Glomerular visceral epithelial cell (primary cell): ENCODE measurements at regions not wholly inside any gene's neighbourhood (a gene's known extent, or its start where the extent isn't known, plus 50 kb on each side); places are given as distances from the start of the nearest gene placed in this dataset.
"Not testable (repeated sequence)": the region's sequence is repeated elsewhere in the genome, so short reads cannot be mapped to it uniquely, and the experiment has no call there.

Source experiments
- DNase-seq: peaks from one replicate; pipeline ENCODE4 v3.0.0-alpha.2; 2016; ENCODE audit errors: extremely low spot score

DNA sequence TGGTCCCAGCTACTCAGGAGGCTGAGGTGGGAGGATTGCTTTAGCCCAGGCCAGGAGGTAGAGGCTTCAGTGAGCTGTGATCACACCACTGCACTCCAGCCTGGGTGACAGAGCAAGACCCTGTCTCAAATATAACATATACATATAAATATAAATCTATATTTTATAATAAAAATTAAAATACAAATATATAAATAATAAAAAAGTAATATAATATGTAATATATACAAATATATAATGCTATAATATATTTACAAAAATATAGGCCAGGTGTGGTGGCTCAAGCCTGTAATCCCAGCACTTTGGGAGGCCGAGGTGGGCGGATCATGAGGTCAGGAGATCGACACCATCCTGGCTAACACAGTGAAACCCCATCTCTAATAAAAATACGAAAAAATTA is 131.4 kb downstream of the MFAP3L start:
- not testable (repeated sequence) for DNase-seq

DNA sequence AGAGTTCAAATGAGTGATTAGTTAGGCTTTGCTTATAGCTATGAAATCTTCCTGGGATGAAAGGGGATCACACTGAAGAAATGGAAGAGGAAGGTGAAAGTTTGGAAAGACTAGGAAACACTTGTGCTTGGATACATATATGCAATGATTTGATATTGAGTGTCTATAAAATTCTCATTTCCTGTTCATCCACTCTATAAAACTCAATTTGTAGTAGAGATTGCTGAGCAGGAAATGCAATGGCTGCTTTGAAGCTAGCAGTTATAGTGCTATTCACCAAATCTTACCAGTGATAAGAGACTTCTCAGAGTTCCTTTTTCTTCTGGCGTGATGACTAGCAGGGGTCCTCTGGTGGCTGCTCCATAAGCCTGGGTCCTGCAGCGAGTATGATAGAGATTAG is 128.1 kb upstream of the HPF1 start:
- DNase-seq = no peak

DNA sequence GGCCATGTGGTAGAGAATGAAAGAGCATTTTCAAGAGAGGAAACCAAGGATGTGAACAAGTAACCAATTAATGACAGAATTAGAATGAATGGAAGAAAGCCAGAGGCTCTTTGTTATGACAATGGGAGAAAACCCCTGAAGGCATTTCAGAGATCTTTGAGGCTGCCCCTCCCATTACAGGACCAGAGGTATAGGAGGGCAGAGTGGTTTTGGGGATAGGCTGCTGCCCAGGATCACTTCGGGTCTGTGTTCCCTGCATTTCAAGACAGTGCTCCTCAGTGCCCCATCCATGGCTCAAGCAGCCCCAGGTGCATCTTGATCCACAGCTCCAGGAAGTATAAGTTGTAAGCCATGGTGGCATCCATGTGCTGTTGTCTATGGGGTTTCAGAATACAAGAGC is 124.0 kb upstream of the HPF1 start:
- no peak for DNase-seq

DNA sequence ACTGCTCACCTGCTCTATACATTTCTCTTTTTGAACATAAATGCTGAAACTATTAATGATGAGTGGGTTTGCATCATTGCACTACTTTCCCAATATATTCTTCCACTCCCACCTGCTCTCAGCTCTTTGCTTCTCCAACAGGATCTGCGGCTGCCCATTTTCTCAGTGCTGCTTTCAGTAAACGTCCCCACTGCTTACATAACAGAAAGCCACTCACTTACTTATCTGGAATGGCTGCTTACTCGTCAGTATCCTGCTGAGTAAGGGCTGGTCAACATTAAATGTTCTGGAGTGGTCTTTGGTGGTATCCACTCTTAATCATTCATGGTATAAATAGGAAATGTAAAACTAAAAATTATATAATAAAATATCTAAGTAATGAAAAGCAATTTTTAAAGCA is 112.8 kb upstream of the HPF1 start:
- DNase-seq = no peak

DNA sequence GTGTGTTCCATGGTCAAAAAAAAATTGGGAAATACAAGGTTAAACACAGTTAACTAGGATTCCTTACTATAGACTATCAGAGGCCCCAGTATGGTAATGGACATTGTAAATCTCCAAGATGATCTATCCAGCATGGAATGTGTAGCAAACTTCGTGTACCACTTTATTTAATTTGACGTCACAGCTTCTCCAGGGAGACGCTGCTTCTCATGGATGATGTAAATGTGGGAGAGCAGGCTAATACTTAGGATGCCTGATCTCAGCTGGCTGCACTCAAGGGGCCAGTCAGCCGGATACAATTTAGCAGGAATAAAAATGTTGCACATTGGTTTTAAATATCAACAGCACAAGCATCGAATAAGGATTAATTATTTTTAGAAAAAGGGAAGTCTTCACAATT is 111.7 kb upstream of the HPF1 start:
- no peak for DNase-seq

DNA sequence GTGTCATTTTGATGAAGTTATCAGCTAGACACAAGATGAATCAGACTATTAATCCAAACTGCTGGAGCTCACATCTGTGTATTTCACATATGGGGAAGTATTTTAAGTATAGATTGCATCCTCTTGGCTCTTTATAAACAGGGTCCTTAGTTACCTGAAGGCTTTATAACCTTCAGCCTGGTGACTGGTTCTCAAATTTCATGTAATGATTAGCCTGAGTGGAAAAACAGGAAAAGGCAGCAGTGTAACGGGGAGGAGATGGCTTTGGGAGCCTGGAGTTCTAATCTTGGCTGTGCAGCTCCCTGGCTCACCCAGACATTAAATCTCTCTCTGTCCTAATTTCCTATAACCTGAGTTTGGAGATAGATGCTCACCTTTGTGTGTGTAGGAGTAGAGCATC is 103.8 kb upstream of the HPF1 start:
- DNase-seq = no peak

DNA sequence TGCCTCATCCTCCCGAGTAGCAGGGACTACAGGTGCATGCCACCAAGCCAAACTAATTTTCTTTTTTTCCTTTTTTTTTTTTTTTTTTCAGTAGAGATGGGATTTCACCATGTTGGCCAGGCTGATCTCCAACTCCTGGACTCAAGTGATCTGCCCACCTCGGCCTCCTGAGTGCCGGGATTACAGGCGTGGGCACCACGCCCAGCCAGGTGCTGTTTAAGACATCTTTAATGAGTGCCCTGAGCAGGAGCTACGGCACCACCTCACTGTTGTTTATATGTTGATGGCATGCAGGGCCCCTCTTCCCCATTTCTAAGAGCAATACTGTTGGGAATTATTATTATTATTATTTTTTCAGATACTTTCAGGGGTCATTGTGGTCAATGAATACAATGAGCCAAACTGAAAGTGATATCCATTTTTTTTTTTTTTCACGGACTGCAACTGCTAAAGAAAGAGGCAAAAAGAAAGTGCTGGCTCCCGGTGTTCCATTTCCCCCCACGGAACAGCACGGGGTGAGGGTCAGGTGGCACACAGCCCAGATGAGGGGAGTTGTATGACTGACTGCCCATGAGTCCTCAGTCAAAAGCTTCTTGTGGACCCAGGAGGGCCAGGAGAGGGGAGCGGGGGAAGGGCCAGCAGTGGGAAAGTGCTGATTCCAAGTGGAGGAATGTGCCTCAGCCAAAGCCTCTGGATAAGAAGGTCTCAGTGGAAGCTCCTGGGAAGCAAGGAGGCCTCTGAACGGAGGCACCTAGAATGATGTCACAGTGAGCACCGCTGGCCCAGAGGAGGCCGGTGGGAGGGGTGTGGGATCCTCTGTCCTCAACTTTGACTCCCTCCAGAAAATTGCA is 101.8 kb upstream of the HPF1 start:
- DNase-seq = no peak

DNA sequence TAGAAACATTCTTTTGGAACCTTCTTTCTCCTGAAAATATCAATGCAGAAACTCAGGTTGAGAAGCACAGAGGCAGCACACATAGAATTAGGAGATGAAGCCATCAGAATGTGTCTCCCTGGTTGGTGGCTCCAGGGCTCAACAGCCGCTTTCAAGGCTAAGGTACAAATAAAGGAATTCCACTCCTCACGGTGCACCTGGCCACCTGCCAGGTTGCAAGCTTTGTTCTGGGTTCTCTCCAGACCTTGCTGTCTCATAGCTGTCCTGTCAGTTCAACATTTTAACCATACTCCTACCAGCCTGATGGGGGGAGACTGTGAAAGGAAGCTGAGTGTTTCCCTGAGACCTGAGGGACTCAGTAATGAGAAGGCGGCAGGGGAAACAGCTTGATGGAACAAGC is 96.3 kb upstream of the HPF1 start:
- no peak for DNase-seq

DNA sequence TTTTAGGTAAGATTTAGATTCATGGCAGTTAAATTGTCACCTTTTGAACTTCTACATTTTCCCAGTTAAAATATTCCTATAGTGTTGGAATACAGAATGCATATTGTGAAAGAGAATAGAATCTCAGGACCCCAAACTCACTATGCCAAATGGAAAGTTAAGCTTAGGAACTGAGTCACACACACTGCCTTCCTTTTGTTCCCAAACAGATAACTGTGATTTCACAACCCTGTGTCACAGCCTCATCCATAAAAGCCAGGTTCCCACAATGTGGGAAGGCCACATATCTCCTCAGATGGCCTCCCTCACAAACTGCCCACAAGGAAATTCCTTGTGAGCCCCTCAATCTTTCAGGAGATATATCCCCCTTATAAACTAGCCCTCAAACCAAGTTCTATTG is 94.7 kb upstream of the HPF1 start:
- no peak for DNase-seq

DNA sequence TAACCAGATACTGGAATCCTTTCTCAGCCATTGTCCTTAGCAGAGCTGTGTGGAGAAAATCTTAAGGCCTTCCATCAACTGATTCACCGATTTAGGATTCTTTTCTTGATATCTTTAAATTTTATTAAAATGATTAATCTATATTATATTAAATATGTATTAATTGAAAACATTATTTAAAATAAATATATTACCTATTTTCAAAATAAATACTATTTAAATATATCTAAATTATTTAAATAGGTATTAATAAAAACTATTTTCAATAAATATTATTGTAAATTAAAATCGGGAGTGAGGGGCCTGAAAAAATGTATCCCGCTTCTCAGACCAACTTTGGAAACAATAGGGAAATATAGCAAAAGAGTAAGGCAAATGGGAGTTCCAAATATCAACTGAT is 94.0 kb upstream of the HPF1 start:
- no peak for DNase-seq

DNA sequence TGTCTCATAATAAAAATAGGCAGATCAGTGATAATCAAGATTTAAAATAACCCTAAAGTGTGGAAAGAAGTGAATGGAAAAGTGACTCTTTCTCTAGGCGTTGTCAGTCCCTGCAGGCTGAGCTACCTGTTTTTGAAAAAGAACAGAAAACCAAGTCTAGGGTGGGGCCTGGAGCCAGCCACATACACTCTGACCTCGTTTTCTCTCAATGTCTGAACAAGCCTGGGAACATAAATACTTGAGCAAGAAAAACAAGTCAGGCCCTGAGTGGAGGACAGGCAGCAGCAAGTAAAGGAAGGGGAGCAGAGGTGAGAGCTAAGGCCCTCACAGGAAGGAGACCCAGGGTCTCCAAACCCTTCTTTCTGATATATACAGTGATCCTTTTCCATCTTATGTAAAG is 91.7 kb upstream of the HPF1 start:
- DNase-seq = no peak

DNA sequence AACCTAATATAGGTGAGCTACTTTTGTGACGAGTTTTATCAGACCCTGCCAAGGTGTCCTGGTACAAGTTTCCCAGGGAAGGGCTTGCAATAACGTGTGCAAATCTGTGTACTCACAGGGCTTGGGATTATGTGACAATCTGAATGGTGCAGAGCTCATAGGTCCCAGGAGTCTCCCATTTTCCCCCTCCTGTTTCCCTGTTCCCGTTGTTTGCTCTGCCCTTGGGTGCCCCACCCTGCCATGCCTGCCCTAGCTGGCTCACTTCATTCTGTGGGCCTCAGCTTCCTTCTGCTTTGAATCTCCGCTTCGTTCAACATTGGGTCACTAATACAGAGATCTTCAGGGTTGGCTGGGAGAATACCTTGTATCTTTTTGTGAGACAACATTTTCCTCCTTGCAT is 90.3 kb upstream of the HPF1 start:
- no peak for DNase-seq

DNA sequence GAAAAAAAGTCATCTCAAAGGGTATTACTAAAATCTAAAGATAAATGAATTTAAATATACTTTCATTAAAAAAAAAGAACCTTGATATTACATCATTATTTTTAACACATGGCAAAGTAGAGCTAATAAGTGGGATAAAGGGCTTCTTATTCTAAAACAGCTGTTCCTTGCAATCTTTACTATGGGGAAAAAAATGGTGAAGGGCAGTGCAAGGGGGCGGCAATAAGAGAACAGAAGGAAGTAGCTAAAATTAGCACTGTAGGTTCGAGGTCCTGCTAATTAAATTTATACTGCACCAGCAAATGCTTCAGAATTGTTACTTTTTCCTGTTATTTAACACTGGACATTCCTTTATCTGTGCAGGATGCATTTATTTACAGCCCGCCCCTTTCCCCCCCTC is 89.4 kb upstream of the HPF1 start:
- no peak for DNase-seq

DNA sequence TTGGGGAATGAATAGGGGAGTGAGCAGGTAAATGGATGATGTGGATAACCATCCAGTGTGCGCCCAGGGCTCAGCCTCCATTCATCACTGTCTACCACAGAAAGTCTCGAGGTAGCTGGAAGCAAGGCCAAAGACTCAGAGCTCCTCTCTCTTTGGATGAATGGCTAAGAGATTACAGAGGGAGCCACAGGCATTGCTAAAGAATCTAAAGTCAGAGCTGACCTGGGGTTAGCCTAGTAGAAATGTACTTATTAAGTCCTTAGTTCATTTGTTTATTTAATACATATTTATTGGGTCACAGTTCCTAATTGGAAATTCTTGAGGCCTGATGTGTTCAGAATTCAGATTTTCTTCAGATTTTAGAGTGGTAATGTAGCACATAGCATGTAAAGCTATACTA is 88.7 kb upstream of the HPF1 start:
- DNase-seq = no peak

DNA sequence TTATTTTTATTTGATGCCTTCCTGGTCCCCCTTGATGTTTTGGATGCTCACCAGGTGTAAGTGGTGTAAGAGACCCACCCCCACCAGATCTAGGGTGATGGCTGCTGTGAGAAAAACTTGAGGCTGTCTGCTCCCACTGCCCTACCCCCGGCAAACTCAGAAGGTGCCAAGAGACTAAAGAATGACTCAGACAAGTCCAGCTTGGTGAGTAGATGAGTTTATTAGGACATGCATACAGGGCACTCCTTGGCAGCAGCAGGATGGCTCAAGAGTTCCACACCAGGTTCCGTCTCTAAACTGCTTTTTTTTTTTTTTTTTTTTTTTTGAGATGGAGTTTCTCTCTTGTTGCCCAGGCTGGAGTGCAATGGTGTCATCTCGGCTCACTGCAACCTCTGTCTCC is 84.0 kb upstream of the HPF1 start:
- no peak for DNase-seq

DNA sequence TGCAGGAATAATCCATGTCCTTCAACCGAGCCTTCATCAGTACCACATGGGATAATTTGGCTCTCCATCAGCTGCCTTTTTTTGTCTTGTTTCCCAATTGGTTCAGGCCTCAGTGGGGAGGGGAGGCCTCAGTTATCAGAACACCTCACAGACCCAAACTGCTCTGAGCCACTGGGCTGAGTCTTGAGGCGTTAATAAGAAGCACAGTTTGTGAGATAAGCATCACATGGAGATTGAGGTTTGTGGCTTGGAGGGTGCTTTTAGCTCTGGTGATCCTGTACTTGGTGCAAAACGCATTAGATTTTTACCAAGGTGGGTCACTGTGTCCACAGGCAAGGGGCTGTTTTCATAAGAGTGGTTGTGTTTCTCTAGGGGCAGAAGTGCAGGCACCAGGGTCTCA is 82.8 kb upstream of the HPF1 start:
- DNase-seq = no peak

DNA sequence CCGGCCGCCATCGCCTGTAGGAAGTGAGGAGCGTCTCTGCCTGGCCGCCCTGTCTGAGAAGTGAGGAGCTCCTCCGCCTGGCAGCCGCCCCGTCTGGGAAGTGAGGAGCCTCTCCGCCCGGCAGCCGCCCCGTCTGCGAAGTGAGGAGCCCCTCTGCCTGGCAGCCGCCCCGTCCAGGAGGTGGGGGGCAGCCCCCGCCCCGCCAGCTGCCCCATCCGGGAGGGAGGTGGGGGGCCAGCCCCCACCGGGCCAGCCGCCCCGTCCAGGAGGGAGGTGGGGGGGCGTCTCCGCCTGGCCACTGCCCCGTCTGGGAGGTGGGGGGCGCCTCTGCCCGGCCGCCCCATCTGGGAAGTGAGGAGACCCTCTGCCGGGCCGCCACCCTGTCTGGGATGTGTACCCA is 70.6 kb upstream of the HPF1 start:
- not testable (repeated sequence) for DNase-seq

DNA sequence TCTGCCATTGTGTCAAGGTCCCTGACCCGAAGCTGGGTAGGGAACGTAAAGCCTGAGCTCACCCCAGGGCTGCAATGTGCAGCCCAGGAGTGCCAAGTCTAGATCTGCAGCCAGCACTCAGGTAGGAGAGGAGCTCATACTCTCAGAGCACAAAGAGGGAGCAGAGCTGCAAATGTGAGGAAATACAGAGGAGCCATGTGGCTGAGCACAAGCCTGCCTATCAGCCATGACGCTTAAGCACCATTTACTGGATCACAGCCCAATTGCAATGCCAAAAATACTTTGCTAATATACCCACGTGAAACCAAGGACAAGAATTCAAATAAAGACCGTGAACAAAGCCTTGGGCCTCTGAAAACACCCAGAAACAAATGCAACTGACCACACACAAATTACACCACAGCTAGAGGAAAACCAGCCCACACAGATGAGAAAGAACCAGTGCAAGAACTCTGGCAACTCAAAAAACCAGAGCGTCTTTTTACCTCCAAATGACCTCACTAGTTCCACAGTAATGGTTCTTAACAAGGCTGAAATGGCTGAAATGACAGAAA is 69.0 kb upstream of the HPF1 start:
- DNase-seq = no peak

DNA sequence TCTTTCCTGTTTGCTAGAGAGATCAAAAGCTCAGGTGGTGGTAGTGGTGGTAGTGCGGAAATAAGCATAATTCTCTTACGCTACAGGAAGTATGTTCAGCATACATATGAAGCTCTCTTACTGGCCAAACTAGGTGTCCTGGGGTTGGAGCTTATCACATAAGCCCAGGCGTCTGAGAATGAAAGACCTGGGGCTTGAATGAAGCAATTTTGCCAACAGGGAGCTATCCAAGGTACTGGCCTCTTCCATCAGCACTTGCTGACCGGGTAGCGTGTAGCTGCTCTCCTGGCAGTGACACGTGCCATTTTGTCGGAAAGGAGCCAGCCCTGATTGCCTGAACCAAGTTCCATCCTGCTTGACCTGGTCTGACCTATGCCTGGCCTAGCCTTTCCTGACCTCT is 65.9 kb upstream of the HPF1 start:
- DNase-seq = peak; percentile 56

DNA sequence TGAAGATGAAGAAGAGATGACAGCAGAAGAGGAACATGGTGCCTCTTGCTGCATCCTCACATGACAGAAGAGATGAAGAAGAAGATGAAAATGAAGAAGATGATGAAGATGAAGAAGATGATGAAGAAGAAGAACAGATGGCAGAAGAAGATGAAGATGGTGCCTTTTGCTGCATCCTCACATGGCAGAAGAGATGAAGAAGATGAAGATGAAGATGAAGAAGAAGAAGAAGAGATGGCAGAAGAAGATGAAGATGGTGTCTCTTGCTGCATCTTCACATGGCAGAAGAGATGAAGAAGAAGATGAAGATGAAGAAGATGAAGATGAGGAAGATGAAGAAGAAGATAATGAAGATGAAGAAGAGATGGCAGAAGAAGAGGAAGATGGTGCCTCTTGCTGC is 63.7 kb upstream of the HPF1 start:
- no peak for DNase-seq

DNA sequence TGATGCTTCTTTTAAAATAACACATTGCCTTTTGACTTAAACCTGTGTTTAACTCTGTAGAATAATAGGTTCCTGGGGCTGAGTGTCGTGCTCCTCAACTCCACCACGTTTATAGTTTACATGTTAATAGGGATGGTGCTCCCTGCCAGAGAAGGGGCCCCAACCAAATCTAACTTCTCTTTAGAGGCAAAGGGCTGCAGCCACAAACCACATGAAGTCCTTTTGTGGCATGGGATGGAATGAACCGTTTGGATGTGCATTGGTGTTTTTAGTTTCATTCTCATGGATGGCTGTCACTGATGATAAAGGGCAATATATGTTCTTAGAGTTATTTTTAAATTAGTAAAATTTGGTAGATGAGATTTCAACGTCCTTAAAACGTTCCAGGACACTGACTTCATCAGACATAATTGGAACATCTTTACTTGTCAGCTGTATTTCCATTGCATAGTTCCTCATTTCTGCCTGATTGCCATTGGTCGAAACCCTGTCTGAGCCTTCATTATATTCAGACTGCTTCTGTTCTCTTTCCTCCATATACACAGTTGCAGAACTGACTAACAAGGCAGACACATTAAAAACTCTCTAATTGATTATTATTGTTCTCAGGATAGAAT is 60.4 kb upstream of the HPF1 start:
- peak; percentile 14 for DNase-seq

DNA sequence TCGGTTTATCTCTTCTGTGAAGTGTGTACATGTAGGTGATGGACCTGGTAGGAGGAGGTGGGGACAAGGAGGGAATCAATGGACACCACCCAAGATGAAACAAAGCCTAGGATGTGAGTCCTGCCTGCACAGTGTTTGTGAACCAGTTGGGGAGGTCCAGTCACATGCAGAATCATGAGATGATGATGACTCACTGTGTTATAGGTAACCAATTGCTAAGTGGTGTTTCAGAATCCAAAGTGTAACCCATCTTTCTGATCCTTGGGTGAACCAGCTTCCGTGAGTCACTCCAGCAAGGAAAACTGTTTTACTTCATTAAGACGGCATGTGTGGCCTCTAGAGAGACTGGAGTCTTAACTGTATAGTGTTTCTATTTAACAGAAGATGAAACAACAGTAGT is 57.9 kb upstream of the HPF1 start:
- peak; percentile 88 for DNase-seq

DNA sequence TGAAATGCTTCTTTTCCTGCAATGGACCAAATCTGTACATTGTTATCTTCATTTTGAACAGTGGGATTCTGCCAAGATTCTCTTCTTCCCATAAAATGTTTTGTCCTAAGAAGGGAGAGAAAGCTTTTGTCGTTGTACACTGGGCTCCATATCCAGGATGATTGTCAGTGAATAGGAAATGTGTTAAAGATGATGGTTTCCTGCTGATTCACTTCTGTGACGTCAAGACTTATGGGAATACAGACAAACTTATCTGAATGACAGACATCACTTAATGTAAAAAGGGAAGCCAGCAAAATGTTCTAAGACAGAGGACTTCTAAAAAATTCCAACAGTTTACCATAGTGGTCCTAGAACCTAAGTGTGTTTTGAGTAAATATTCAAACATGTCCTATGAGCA is 53.7 kb upstream of the HPF1 start:
- no peak for DNase-seq
